HepG2 (cell line): ENCODE measurements at regions not wholly inside any gene's neighbourhood (a gene's known extent, or its start where the extent isn't known, plus 50 kb on each side); places are given as distances from the start of the nearest gene placed in this dataset.

Experiments used
- ATAC-seq: fragments of 200-7000 bp; cut with Tn5 transposase; 3 replicates; pipeline ENCODE4 v1.9.1; 2020; ENCODE audit warnings: mild to moderate bottlenecking, moderate library complexity
- BruUV-seq: library from RNA; stranded (reverse); fragments of 400-500 nt; replicated peaks from 2 replicates; lab custom pipeline; 2021; lab: Mats Ljungman, UMichigan
- CTCF ChIA-PET: fragments of 300-600 bp; formaldehyde crosslinking; extraction: SDS; loops from one replicate; lab custom pipeline; 2021; ENCODE audit warnings: low total read pairs, inconsistent platforms, low intra/inter-chr PET ratio; lab: Yijun Ruan, JAX
- POLR2A ChIA-PET: fragments of 350-600 bp; sonication (Branson Sonifier 250); formaldehyde crosslinking; loops from one replicate; lab custom pipeline; 2020; ENCODE audit warnings: antibody characterized with exemption, inconsistent platforms; lab: Yijun Ruan, JAX
- DNase-seq: peaks from one replicate; pipeline ENCODE4 v3.0.0-alpha.2; 2015; ENCODE audit warnings: low spot score
- FAIRE-seq: peaks from 3 replicates; lab custom pipeline; 2011; peaks lifted over from hg19 to GRCh38; lab: Jason Lieb, UNC
- H2AFZ ChIP-seq: one replicate; pipeline ENCODE4 v1.6.1; 2011; ENCODE audit warnings: low read length, inconsistent platforms
- H3K27ac ChIP-seq: fragments of 300-600 bp; 3 replicates; pipeline ENCODE4 v1.8.0; 2011; ENCODE audit warnings: mixed run types, mild to moderate bottlenecking, mixed read lengths, low read length, inconsistent platforms; ENCODE audit not compliant: insufficient read depth; ENCODE audit errors: extremely low read length
- H3K27me3 ChIP-seq, 2 experiments: fragments of 200-600 bp in 1 of 2; 2 replicates in 1 of 2; 3 replicates in 1 of 2; pipeline versions ENCODE4 v1.6.0 to v1.8.0; 2011; ENCODE audit warnings: low read length in 2 of 2, mild to moderate bottlenecking in 2 of 2, moderate library complexity in 2 of 2, inconsistent platforms in 1 of 2; ENCODE audit not compliant: insufficient read depth in 2 of 2, control insufficient read depth in 1 of 2
- H3K36me3 ChIP-seq, 2 experiments: fragments of 200-600 bp in 1 of 2; replicated peaks in 1 of 2; 2 replicates in 1 of 2; 3 replicates in 1 of 2; pipeline versions ENCODE4 v1.5.1 to v1.8.0; 2011; ENCODE audit warnings: low read length in 2 of 2, inconsistent platforms in 1 of 2; ENCODE audit not compliant: insufficient read depth in 2 of 2, control insufficient read depth in 1 of 2
- H3K4me1 ChIP-seq: 2 replicates; pipeline ENCODE4 v1.5.1; 2012; ENCODE audit warnings: low read length, inconsistent platforms; ENCODE audit not compliant: insufficient read depth
- H3K4me2 ChIP-seq: 2 replicates; pipeline ENCODE4 v1.6.0; 2011; ENCODE audit warnings: low read depth, low read length, inconsistent platforms
- H3K4me3 ChIP-seq, 3 experiments: fragments of 200-600 bp in 1 of 3; sonication (generic), shearing (Covaris generic) in 1 of 3; replicated peaks in 1 of 3; 2 replicates each; pipeline ENCODE4 v1.5.1; 2011 to 2016; ENCODE audit warnings: low read length in 3 of 3, inconsistent platforms in 2 of 3, low read depth in 2 of 3, mild to moderate bottlenecking in 2 of 3, control low read depth in 1 of 3, mixed read lengths in 1 of 3; ENCODE audit not compliant: insufficient read depth in 1 of 3
- H3K79me2 ChIP-seq: one replicate; pipeline ENCODE4 v1.6.1; 2011; ENCODE audit warnings: low read length, inconsistent platforms; ENCODE audit not compliant: insufficient read depth
- H3K9ac ChIP-seq: 2 replicates; pipeline ENCODE4 v1.6.0; 2011; ENCODE audit warnings: mild to moderate bottlenecking, low read depth, low read length, inconsistent platforms; ENCODE audit not compliant: insufficient read depth
- H3K9me3 ChIP-seq: 2 replicates; pipeline ENCODE4 v1.5.1; 2012; ENCODE audit warnings: mild to moderate bottlenecking, low read length
- H4K20me1 ChIP-seq: 2 replicates; pipeline ENCODE4 v1.6.0; 2011; ENCODE audit warnings: inconsistent platforms, mild to moderate bottlenecking, low read length, moderate library complexity; ENCODE audit not compliant: insufficient read depth
- BCLAF1 ChIP-seq: fragments of 450-650 bp; IDR thresholded peaks from 2 replicates; pipeline ENCODE4 v1.6.1; 2017; ENCODE audit warnings: mild to moderate bottlenecking
- CENPX ChIP-seq: sonication (generic); formaldehyde crosslinking; IDR thresholded peaks from 2 replicates; pipeline ENCODE4 v1.9.0; 2021; ENCODE audit warnings: mild to moderate bottlenecking, missing genetic modification reagents, moderate library complexity
- ERF ChIP-seq: IDR thresholded peaks from 2 replicates; pipeline ENCODE4 v1.6.1; 2018; ENCODE audit warnings: missing biosample characterization, missing genetic modification reagents
- GMEB2 ChIP-seq: IDR thresholded peaks from 2 replicates; pipeline ENCODE4 v1.6.1; 2016; ENCODE audit warnings: missing biosample characterization, missing genetic modification reagents, low read depth
- ISL2 ChIP-seq: sonication (generic); formaldehyde crosslinking; IDR thresholded peaks from 2 replicates; pipeline ENCODE4 v1.5.0; 2020; ENCODE audit warnings: missing genetic modification reagents
- MAFF ChIP-seq: IDR thresholded peaks from 2 replicates; pipeline ENCODE4 v1.6.1; 2011; ENCODE audit warnings: low read depth, low read length, improper control_type of control experiment
- MBNL3 ChIP-seq: fragments of 250-450 bp; sonication (Bioruptor Pico); conservative IDR thresholded peaks from 2 replicates; pipeline ENCODE4 v1.8.0; 2022; ENCODE audit warnings: mild to moderate bottlenecking, inconsistent platforms
- SP2 ChIP-seq: sonication (generic); formaldehyde crosslinking; IDR thresholded peaks from 2 replicates; pipeline ENCODE4 v1.5.1; 2020; ENCODE audit warnings: mild to moderate bottlenecking, missing genetic modification reagents
- TOE1 ChIP-seq: sonication (generic); formaldehyde crosslinking; IDR thresholded peaks from 2 replicates; pipeline ENCODE4 v1.4.0; 2020; ENCODE audit warnings: mild to moderate bottlenecking, missing genetic modification reagents
- ZNF224 ChIP-seq: sonication (generic); formaldehyde crosslinking; IDR thresholded peaks from 2 replicates; pipeline ENCODE4 v1.5.0; 2020; ENCODE audit warnings: mild to moderate bottlenecking, missing genetic modification reagents
- ZNF33A ChIP-seq: sonication (generic); formaldehyde crosslinking; IDR thresholded peaks from 2 replicates; pipeline ENCODE4 v1.5.1; 2020; ENCODE audit warnings: missing genetic modification reagents, mild to moderate bottlenecking, moderate library complexity, borderline replicate concordance
- ZNF747 ChIP-seq: sonication (generic); formaldehyde crosslinking; IDR thresholded peaks from 2 replicates; pipeline ENCODE4 v1.8.1; 2023; ENCODE audit warnings: missing genetic modification reagents, mild to moderate bottlenecking, borderline replicate concordance
- WGBS: methylation state at CpG from one replicate; pipeline ENCODE4 v1.1.6; 2017; ENCODE audit warnings: low lambda C conversion rate; 5-methylcytosine and 5-hydroxymethylcytosine counted together
- in situ Hi-C: cut with HindIII; loops from 2 replicates; pipeline ENCODE4 v1.10.0; 2017; ENCODE audit warnings: low pct_unique_long_range_greater_than_20kb; ENCODE audit not compliant: extremely low pct_ligation_motif_present
- intact Hi-C: fragments of 100-400 bp; cut with micrococcal nuclease; formaldehyde crosslinking; loops from one replicate; pipeline ENCODE4 v1.10.0; 2022; ENCODE audit not compliant: unreplicated experiment

GRCh38 chr3:69445498-69445897 lies 59.6 kb upstream of the FRMD4B start:
- Histone ChIP-seq H3K27ac (no peak overlapping the region), H3K9ac (no peak overlapping the region), H4K20me1 (no peaks in the 10 kb centered on the region), H3K79me2 (no peaks in the 10 kb centered on the region), H3K4me3 (no peak overlapping the region), H3K4me2 (no peak overlapping the region), H3K9me3 (no peaks in the 10 kb centered on the region), H3K4me1 (no peaks in the 10 kb centered on the region; the same call in 1 of the 2 replicates), H3K36me3 (no peaks in the 10 kb centered on the region), H2AFZ (no peak overlapping the region), H3K27me3 (peaks cover 0 to 2% of the 10 kb centered on the region in 2 experiments; a peak in 1 of 5 replicates)
- TF ChIP-seq MAFF (no peak), ZNF747 (CRISPR knock-in tag) (no peak), BCLAF1 (no peak), ZNF224 (CRISPR knock-in tag) (no peak), MBNL3 (CRISPR knock-in tag) (no peak), ERF (CRISPR knock-in tag) (no peak), ZNF33A (no peak), GMEB2 (CRISPR knock-in tag) (no peak), ISL2 (CRISPR knock-in tag) (no peak), CENPX (CRISPR knock-in tag) (no peak), TOE1 (CRISPR knock-in tag) (no peak), SP2 (CRISPR knock-in tag) (no peak)
- ChIA-PET CTCF (no interaction called here), POLR2A (no interaction called here)
- FAIRE-seq (no peak), ATAC-seq (no peak), DNase-seq (no peak)
- in situ Hi-C loops (no loop called here), intact Hi-C loops (no loop called here)
- WGBS, result 1% methylated on average over 3 of the region's 3 CpGs
- no TSS peak for BruUV-seq
